ENCODE measurements at regions not wholly inside any gene's neighbourhood (a gene's known extent, or its start where the extent isn't known, plus 50 kb on each side); places are given as distances from the start of the nearest gene placed in this dataset.

- no peaks in the 10 kb centered on the region for H3K4me1 ChIP-seq
- no peak for DNase-seq
- H3K27ac ChIP-seq, result no peak overlapping the region
- intact Hi-C loops (cut with DNase I), result no loop called here
- no peaks in the 10 kb centered on the region for H3K27me3 ChIP-seq
- H3K4me3 ChIP-seq, result no peak overlapping the region
- no peaks in the 10 kb centered on the region for H3K36me3 ChIP-seq
- peaks cover 0 to 2% of the 10 kb centered on the region in 2 donors for H3K9me3 ChIP-seq
- TF ChIP-seq, protein P1, sequence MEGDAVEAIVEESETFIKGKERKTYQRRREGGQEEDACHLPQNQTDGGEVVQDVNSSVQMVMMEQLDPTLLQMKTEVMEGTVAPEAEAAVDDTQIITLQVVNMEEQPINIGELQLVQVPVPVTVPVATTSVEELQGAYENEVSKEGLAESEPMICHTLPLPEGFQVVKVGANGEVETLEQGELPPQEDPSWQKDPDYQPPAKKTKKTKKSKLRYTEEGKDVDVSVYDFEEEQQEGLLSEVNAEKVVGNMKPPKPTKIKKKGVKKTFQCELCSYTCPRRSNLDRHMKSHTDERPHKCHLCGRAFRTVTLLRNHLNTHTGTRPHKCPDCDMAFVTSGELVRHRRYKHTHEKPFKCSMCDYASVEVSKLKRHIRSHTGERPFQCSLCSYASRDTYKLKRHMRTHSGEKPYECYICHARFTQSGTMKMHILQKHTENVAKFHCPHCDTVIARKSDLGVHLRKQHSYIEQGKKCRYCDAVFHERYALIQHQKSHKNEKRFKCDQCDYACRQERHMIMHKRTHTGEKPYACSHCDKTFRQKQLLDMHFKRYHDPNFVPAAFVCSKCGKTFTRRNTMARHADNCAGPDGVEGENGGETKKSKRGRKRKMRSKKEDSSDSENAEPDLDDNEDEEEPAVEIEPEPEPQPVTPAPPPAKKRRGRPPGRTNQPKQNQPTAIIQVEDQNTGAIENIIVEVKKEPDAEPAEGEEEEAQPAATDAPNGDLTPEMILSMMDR (IDR thresholded peaks at IDR 0.05), result no peak
- ATAC-seq, result no peak
Measured at GRCh38 chr2:234747032-234747431, 204.8 kb upstream of the SH3BP4 start.

- intact Hi-C loops (cut with DNase I), result no loop called here
- TF ChIP-seq, protein P1 (IDR thresholded peaks at IDR 0.05), result no peak
Measured at GRCh38 chr2:234745347-234745746, 206.5 kb upstream of the SH3BP4 start.

GRCh38 chr2:234741976-234742375 is 209.8 kb upstream of the SH3BP4 start:
- no peaks in the 10 kb centered on the region for H3K27me3 ChIP-seq
- no peaks in the 10 kb centered on the region for H3K36me3 ChIP-seq

More at GRCh38 chr2:234745347-234745746, 206.5 kb upstream of the SH3BP4 start:
- ATAC-seq (no peak), DNase-seq (no peak)
- Histone ChIP-seq H3K36me3 (no peaks in the 10 kb centered on the region), H3K27ac (no peak overlapping the region), H3K27me3 (no peaks in the 10 kb centered on the region), H3K4me1 (no peaks in the 10 kb centered on the region), H3K4me3 (no peak overlapping the region), H3K9me3 (peaks cover 0 to 4% of the 10 kb centered on the region in 2 donors)

DNA sequence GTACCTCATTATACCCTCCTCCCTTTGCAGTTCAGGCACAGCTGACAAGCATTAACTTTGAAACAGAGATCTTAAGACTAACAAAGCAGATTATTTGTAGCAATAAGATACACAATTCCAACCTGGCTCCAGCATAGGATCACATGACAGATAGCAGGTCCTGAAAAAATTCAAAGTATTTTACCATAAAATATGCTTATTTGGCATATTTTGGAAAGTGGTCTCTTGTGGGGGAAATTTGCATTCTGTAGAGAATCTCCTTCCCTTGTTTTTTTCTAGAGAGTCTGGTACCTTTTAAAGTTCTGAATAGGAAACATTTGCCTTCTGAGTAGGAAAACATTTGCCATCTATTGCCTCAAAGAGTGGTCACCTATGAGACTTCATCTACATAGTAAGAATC is 212.8 kb upstream of the SH3BP4 start:
- no peak for DNase-seq
- no peaks in the 10 kb centered on the region for H3K27me3 ChIP-seq
- TF ChIP-seq, protein P1 (IDR thresholded peaks at IDR 0.05), result no peak
- peaks cover 0 to 13% of the 10 kb centered on the region in 2 donors for H3K9me3 ChIP-seq
- no peak overlapping the region for H3K27ac ChIP-seq
- H3K36me3 ChIP-seq, result no peaks in the 10 kb centered on the region
- ATAC-seq, result no peak
- no peak overlapping the region for H3K4me3 ChIP-seq
- H3K4me1 ChIP-seq, result no peaks in the 10 kb centered on the region
- intact Hi-C loops (cut with DNase I), result no loop called here

More at GRCh38 chr2:234741976-234742375, 209.8 kb upstream of the SH3BP4 start:
- DNase-seq (no peak), ATAC-seq (no peak)
- Histone ChIP-seq H3K4me1 (no peaks in the 10 kb centered on the region), H3K4me3 (no peak overlapping the region), H3K27ac (no peak overlapping the region), H3K9me3 (peaks cover 0 to 4% of the 10 kb centered on the region in 2 donors)
- intact Hi-C loops (cut with DNase I), result no loop called here
- TF ChIP-seq, protein P1 (IDR thresholded peaks at IDR 0.05), result no peak

DNA sequence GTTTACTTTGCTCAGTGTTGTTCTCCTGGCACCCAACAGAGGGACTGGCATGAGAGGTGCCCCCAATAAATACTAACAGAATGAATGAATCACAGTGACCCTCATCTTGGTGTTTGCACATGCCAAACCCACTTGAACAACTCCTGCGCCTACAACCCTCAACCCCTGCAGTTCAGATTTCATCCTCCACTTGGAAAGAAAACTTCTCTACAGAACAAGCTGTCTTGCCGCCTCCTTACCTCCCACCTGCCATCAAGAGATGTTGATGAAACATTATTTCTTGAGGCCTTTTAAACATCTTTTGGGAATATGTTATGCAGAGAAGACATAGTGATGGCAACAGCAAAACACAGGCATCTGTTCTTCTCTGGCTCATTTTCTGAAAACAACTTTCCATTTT is 216.0 kb upstream of the SH3BP4 start:
- ATAC-seq, result no peak
- no peak overlapping the region for H3K27ac ChIP-seq
- H3K27me3 ChIP-seq, result no peaks in the 10 kb centered on the region
- no peaks in the 10 kb centered on the region for H3K4me1 ChIP-seq
- no peak overlapping the region for H3K4me3 ChIP-seq
- H3K9me3 ChIP-seq, result peaks cover 0 to 10% of the 10 kb centered on the region in 2 donors
- TF ChIP-seq, protein P1 (IDR thresholded peaks at IDR 0.05), result no peak
- intact Hi-C loops (cut with DNase I), result no loop called here
- DNase-seq, result no peak
- H3K36me3 ChIP-seq, result no peaks in the 10 kb centered on the region

Measured in left lung (tissue), 4 donors.